Pancreas (tissue), 10 donors: ENCODE measurements at regions not wholly inside any gene's neighbourhood (a gene's known extent, or its start where the extent isn't known, plus 50 kb on each side); places are given as distances from the start of the nearest gene placed in this dataset.

Source experiments
- ATAC-seq, 4 donors: fragments of 200-7000 bp; cut with Tn5 transposase; one replicate each; pipeline versions ENCODE4 v1.8.0 to v1.9.1; 2020; ENCODE audit warnings: mild to moderate bottlenecking in 4 of 4, moderate library complexity in 4 of 4
- DNase-seq, 6 donors: peaks; one replicate each; pipeline ENCODE4 v3.0.0-alpha.2; 2020
- FAIRE-seq: peaks from 2 replicates; lab custom pipeline; 2012; peaks lifted over from hg19 to GRCh38; lab: Jason Lieb, UNC
- H3K27ac ChIP-seq, 4 donors: fragments of 200-600 bp; sonication (generic); 1 replicate in 3 of 4; 2 replicates in 1 of 4; pipeline versions ENCODE4 v1.5.0 to v1.8.0; 2020
- H3K27me3 ChIP-seq, 4 donors: fragments of 200-600 bp; one replicate each; pipeline ENCODE4 v1.8.0; 2021
- H3K36me3 ChIP-seq, 3 donors: fragments of 200-600 bp; sonication (generic) in 1 of 3; one replicate each; pipeline versions ENCODE4 v1.5.0 to v1.8.0; 2020 to 2021
- H3K4me1 ChIP-seq, 3 donors: fragments of 200-600 bp; one replicate each; pipeline ENCODE4 v1.8.0; 2021
- H3K4me3 ChIP-seq, 4 donors: fragments of 200-600 bp; sonication (generic) in 2 of 4; one replicate each; pipeline versions ENCODE4 v1.5.0 to v1.8.0; 2020 to 2021
- H3K9me3 ChIP-seq, 4 donors: fragments of 200-600 bp; one replicate each; pipeline ENCODE4 v1.8.0; 2021
- CTCF ChIP-seq, 4 donors: fragments of 200-600 bp; sonication (generic) in 3 of 4; IDR thresholded peaks; one replicate each; pipeline versions ENCODE4 v1.5.0 to v1.8.0; 2021; ENCODE audit warnings: antibody characterized with exemption in 4 of 4
- WGBS, 2 donors: extraction: QIAGEN DNeasy Blood & Tissue Kit; methylation state at CpG; one replicate each; pipeline ENCODE4 v1.1.7; 2013; 5-methylcytosine and 5-hydroxymethylcytosine counted together
- intact Hi-C, 3 donors: fragments of 100-400 bp; cut with DNase I; formaldehyde crosslinking; loops; one replicate each; pipeline versions ENCODE4 v1.11.1 to v1.14.2; 2022
- donor health status: healthy with polysubstance abuse.
- donor health status: DM: no; HTN: no; CAD: no; lungs with moderate emphysema.
- donor health status: DM: no; HTN: no; CAD: no.
- donor health status: control.
- donor health status: control.
- donor health status: Bipolar disorder and iron deficiency.
- donor health status: DM: yes; HTN: yes; CAD: no.
- donor health status: DM: no; HTN: no; CAD: no.
- donor health status: DM: no; HTN: no; CAD: no.
- donor health status: DM: yes; HTN: yes; CAD: no.

GRCh38 chr10:31635009-31635408 is 293.6 kb downstream of the ARHGAP12 start:
- no peak for DNase-seq

GRCh38 chr10:31630861-31631567 is 297.6 kb downstream of the ARHGAP12 start:
- intact Hi-C loops = no loop called here
- no peaks in the 10 kb centered on the region for H3K9me3 ChIP-seq
- DNase-seq (no peak), ATAC-seq (no peak), FAIRE-seq (no peak)
- 42 to 46% methylated on average over 4 of the region's 4 CpGs for WGBS, 2 donors
- no peaks in the 10 kb centered on the region for H3K36me3 ChIP-seq
- H3K4me1 ChIP-seq = no peaks in the 10 kb centered on the region
- no peak overlapping the region for H3K27ac ChIP-seq
- no peaks in the 10 kb centered on the region for H3K27me3 ChIP-seq
- H3K4me3 ChIP-seq = no peak overlapping the region
- no peak for TF ChIP-seq CTCF (IDR thresholded peaks at IDR 0.05)

More at GRCh38 chr10:31635009-31635408, 293.6 kb downstream of the ARHGAP12 start:
- Histone ChIP-seq H3K36me3 (no peaks in the 10 kb centered on the region), H3K9me3 (no peaks in the 10 kb centered on the region), H3K4me3 (no peak overlapping the region), H3K27ac (no peak overlapping the region), H3K4me1 (no peaks in the 10 kb centered on the region), H3K27me3 (no peaks in the 10 kb centered on the region)
- 58 to 73% methylated on average over 1 of the region's 1 CpG for WGBS, 2 donors
- ATAC-seq (no peak), FAIRE-seq (no peak)
- TF ChIP-seq CTCF (IDR thresholded peaks at IDR 0.05) = no peak
- intact Hi-C loops = no loop called here

- no peak for FAIRE-seq
Measured at GRCh38 chr10:31625566-31625965, 303.1 kb downstream of the ARHGAP12 start.

GRCh38 chr10:31624611-31625010 is 304.0 kb downstream of the ARHGAP12 start:
- no peak for FAIRE-seq

More at GRCh38 chr10:31625566-31625965, 303.1 kb downstream of the ARHGAP12 start:
- ATAC-seq (no peak), DNase-seq (no peak)
- Histone ChIP-seq H3K27ac (no peak overlapping the region), H3K9me3 (no peaks in the 10 kb centered on the region), H3K4me1 (no peaks in the 10 kb centered on the region), H3K36me3 (no peaks in the 10 kb centered on the region), H3K4me3 (no peak overlapping the region), H3K27me3 (no peaks in the 10 kb centered on the region)
- 77 to 85% methylated on average over 4 of the region's 4 CpGs for WGBS, 2 donors
- TF ChIP-seq CTCF (IDR thresholded peaks at IDR 0.05) = no peak
- intact Hi-C loops = no loop called here

More at GRCh38 chr10:31624611-31625010, 304.0 kb downstream of the ARHGAP12 start:
- H3K9me3 ChIP-seq = no peaks in the 10 kb centered on the region
- intact Hi-C loops = no loop called here
- ATAC-seq = no peak
- H3K27me3 ChIP-seq = no peaks in the 10 kb centered on the region
- no peak overlapping the region for H3K4me3 ChIP-seq
- H3K36me3 ChIP-seq = no peaks in the 10 kb centered on the region
- no peak for DNase-seq
- no peak for TF ChIP-seq CTCF (IDR thresholded peaks at IDR 0.05)
- no peaks in the 10 kb centered on the region for H3K4me1 ChIP-seq
- H3K27ac ChIP-seq = no peak overlapping the region
